ENCODE measurements at regions not wholly inside any gene's neighbourhood (a gene's known extent, or its start where the extent isn't known, plus 50 kb on each side); places are given as distances from the start of the nearest gene placed in this dataset.
"Not testable (repeated sequence)": the region's sequence is repeated elsewhere in the genome, so short reads cannot be mapped to it uniquely, and the experiment has no call there.

DNA sequence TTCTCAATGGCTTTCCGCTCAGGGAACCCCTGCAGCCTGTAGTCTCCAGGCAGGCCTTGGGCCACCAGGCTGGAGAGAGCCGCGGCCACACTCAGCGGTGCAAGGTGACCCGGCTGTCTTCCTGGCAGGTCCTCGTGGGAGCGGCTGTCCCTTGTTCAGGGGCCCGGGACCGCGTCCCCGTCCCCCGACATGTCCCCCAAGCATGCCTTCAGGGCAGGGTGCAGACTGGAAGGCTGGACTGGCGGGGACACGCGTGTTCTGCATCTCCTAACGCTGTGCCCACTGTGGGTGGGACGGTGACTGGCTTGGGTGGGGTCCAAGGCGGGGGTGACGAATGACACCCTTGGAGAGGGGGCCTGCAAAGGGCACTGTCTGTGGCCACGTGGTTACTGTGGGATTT lies 93.6 kb downstream of the WTIP start:
- no peak for DNase-seq (ENCODE audit: low read depth)

DNA sequence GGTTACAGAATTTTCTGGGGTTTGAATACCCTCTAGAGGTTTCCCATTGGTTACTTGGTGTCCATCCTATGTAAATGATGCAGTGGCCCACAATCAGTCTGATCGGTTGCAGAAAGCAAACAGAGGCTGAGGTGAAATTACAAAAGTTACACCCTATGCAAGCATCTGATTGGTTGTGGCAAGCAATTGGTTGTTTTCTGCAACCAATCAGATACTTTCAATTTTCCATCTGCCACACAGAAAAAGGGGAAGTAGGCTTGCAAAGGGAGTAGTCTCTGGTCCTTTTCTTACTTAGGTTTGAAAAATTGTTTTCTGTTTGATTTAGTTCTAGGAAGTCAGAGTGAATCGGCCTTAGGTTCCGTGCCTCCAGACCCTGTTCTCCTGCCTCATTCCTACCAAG lies 93.1 kb downstream of the WTIP start:
- no peak for DNase-seq (ENCODE audit: low read depth)

DNA sequence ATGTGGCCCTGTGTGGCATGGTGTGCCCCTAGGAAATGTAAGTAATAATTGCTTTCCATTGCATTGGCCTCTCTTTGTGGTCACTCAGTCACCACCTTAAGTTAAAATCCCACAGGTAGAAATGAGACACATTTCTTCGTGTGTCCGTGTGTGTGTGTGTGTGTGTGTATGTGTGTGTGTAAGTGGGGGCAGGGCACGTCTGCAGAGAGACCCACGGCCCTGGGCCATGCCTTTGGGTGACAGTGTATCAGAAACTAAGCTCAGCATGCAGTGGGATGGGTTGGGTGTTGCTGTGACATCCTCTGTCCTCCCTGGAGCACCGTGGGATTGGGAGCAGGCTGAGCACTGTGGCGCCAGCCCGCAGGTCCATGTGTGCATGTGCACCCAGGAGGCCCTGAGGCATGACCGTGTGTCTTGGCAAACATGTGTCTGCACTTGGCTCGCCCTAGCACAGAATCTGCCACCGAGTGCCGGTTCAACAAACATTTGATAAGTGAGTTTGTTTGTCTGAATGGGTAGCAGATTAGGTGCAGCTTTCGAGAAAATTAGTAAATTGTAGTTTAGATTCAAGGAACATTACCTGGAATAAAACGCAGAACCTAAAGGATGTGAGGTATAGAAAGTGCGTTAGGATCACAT lies 91.8 kb downstream of the WTIP start:
- no peak for DNase-seq (ENCODE audit: low read depth)

DNA sequence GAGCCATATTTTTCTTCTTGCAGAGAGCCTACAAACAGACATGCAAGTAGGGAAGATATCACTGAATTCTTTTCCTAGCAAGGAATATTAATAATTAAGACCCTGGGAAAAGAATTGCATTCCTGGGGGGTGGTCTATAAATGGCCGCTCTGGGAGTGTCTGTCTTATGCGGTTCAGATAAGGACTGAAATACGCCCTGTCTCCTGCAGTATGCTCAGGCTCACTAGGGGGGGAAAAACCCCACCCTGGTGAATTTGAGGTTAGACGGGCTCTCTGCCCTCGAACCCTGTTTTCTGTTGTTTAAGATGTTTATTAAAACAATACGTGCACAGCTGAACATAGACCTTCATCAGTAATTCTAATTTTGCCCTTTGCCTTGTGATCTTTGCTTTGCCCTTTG lies 88.6 kb downstream of the WTIP start:
- DNase-seq (ENCODE audit: low read depth) = not testable (repeated sequence)

- not testable (repeated sequence) for DNase-seq (ENCODE audit: low read depth)
Observed at GRCh38 chr19:34562344-34562743, 80.8 kb downstream of the WTIP start.

All from renal cortical epithelial cell (primary cell).